ENCODE measurements at regions not wholly inside any gene's neighbourhood (a gene's known extent, or its start where the extent isn't known, plus 50 kb on each side); places are given as distances from the start of the nearest gene placed in this dataset.

DNA sequence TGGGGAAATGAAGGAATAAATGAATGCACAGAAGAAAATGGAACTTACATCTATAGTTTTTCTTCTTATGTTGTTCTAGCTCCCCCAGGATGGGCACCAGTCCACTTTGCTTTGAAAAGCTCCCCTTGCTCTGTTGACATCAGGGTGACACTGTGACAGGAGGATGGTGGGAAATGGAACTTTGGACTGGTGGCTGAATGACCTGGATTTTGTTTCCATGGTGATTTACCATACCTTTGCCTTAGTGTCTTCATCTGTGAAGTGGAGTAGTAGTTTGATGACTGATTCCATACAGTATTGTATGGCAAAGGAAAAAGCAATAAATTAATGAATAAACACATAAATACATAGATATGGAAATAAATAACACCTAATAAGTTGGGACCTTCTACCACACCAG, 294.7 kb downstream of the KIF4B start:
- no peak for TF ChIP-seq CTCF (IDR thresholded peaks at IDR 0.05; ENCODE audit: insufficient read depth, low read depth, low read length)
- no peak for TF ChIP-seq EZH2 (IDR thresholded peaks at IDR 0.05; ENCODE audit: insufficient read depth, low read length)

Data from astrocyte (in vitro differentiated cells and primary cell).